ENCODE measurements at regions not wholly inside any gene's neighbourhood (a gene's known extent, or its start where the extent isn't known, plus 50 kb on each side); places are given as distances from the start of the nearest gene placed in this dataset.

GRCh38 chr4:133314991-133315390 lies 165.9 kb downstream of the PCDH10 start:
- H3K27me3 ChIP-seq (ENCODE audit: control insufficient read depth, insufficient read depth, low read length), result no peaks in the 10 kb centered on the region
- DNase-seq (ENCODE audit: low read depth, low spot score) (no peak), ATAC-seq (no peak)
- H3K36me3 ChIP-seq (ENCODE audit: control insufficient read depth, insufficient read depth, low read length), result no peaks in the 10 kb centered on the region
- ChIA-PET POLR2A (no interaction called here), CTCF (no interaction called here)
- TF ChIP-seq POLR2AphosphoS5 (IDR thresholded peaks at IDR 0.05; ENCODE audit: low read depth, low read length) (no peak), SIN3A (IDR thresholded peaks at IDR 0.05; ENCODE audit: borderline replicate concordance, insufficient read depth, low read depth, low read length) (no peak), TCF7L2 (IDR thresholded peaks at IDR 0.05; ENCODE audit: low read depth, low read length) (no peak), REST (IDR thresholded peaks at IDR 0.05; ENCODE audit: insufficient read depth in 1 of 2, low read depth in 2 of 2, low read length in 1 of 2) (no peak)
- TF ChIP-seq, protein P1, sequence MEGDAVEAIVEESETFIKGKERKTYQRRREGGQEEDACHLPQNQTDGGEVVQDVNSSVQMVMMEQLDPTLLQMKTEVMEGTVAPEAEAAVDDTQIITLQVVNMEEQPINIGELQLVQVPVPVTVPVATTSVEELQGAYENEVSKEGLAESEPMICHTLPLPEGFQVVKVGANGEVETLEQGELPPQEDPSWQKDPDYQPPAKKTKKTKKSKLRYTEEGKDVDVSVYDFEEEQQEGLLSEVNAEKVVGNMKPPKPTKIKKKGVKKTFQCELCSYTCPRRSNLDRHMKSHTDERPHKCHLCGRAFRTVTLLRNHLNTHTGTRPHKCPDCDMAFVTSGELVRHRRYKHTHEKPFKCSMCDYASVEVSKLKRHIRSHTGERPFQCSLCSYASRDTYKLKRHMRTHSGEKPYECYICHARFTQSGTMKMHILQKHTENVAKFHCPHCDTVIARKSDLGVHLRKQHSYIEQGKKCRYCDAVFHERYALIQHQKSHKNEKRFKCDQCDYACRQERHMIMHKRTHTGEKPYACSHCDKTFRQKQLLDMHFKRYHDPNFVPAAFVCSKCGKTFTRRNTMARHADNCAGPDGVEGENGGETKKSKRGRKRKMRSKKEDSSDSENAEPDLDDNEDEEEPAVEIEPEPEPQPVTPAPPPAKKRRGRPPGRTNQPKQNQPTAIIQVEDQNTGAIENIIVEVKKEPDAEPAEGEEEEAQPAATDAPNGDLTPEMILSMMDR (IDR thresholded peaks at IDR 0.05), result no peak
- H3K4me1 ChIP-seq (ENCODE audit: control insufficient read depth, insufficient read depth, low read length), result no peaks in the 10 kb centered on the region
- intact Hi-C loops (cut with micrococcal nuclease; ENCODE audit: unreplicated experiment) (no loop called here), in situ Hi-C loops (cut with HindIII; ENCODE audit: low pct_unique_long_range_greater_than_20kb, low sequenced_read_pairs) (no loop called here)
- H3K4me3 ChIP-seq (ENCODE audit: low read depth in 2 of 2, low read length in 2 of 2), result no peak overlapping the region
- no peaks in the 10 kb centered on the region for H3K9me3 ChIP-seq (ENCODE audit: control insufficient read depth, insufficient read depth, low read depth, low read length)
- BruUV-seq (replicated peaks), result no TSS peak
- H3K27ac ChIP-seq (ENCODE audit: low read length), result no peak overlapping the region

- DNase-seq (ENCODE audit: low read depth, low spot score), result no peak
- Histone ChIP-seq H3K36me3 (ENCODE audit: control insufficient read depth, insufficient read depth, low read length) (no peaks in the 10 kb centered on the region), H3K4me1 (ENCODE audit: control insufficient read depth, insufficient read depth, low read length) (no peaks in the 10 kb centered on the region), H3K9me3 (ENCODE audit: control insufficient read depth, insufficient read depth, low read depth, low read length) (no peaks in the 10 kb centered on the region), H3K27ac (ENCODE audit: low read length) (no peak overlapping the region), H3K27me3 (ENCODE audit: control insufficient read depth, insufficient read depth, low read length) (no peaks in the 10 kb centered on the region), H3K4me3 (ENCODE audit: low read depth in 2 of 2, low read length in 2 of 2) (no peak overlapping the region)
- intact Hi-C loops (cut with micrococcal nuclease; ENCODE audit: unreplicated experiment), result no loop called here
- in situ Hi-C loops (cut with HindIII; ENCODE audit: low pct_unique_long_range_greater_than_20kb, low sequenced_read_pairs), result no loop called here
- TF ChIP-seq TCF7L2 (IDR thresholded peaks at IDR 0.05; ENCODE audit: low read depth, low read length) (no peak), SIN3A (IDR thresholded peaks at IDR 0.05; ENCODE audit: borderline replicate concordance, insufficient read depth, low read depth, low read length) (no peak)
- TF ChIP-seq, protein P1 (IDR thresholded peaks at IDR 0.05), result no peak
- CTCF ChIA-PET, result no interaction called here
- no peak for ATAC-seq
- BruUV-seq (replicated peaks), result no TSS peak
- POLR2A ChIA-PET, result no interaction called here
Observed at GRCh38 chr4:133287396-133287795, 138.3 kb downstream of the PCDH10 start.

- in situ Hi-C loops (cut with HindIII; ENCODE audit: low pct_unique_long_range_greater_than_20kb, low sequenced_read_pairs) (no loop called here), intact Hi-C loops (cut with micrococcal nuclease; ENCODE audit: unreplicated experiment) (no loop called here)
- DNase-seq (ENCODE audit: low read depth, low spot score), result no peak
- H3K27ac ChIP-seq (ENCODE audit: low read length), result no peak overlapping the region
- no peaks in the 10 kb centered on the region for H3K27me3 ChIP-seq (ENCODE audit: control insufficient read depth, insufficient read depth, low read length)
- H3K36me3 ChIP-seq (ENCODE audit: control insufficient read depth, insufficient read depth, low read length), result no peaks in the 10 kb centered on the region
- H3K4me3 ChIP-seq (ENCODE audit: low read depth in 2 of 2, low read length in 2 of 2), result no peak overlapping the region
- no peak for ATAC-seq
- TF ChIP-seq TCF7L2 (IDR thresholded peaks at IDR 0.05; ENCODE audit: low read depth, low read length) (no peak), REST (IDR thresholded peaks at IDR 0.05; ENCODE audit: insufficient read depth in 1 of 2, low read depth in 2 of 2, low read length in 1 of 2) (no peak), SIN3A (IDR thresholded peaks at IDR 0.05; ENCODE audit: borderline replicate concordance, insufficient read depth, low read depth, low read length) (no peak)
- TF ChIP-seq, protein P1 (IDR thresholded peaks at IDR 0.05), result no peak
- H3K9me3 ChIP-seq (ENCODE audit: control insufficient read depth, insufficient read depth, low read depth, low read length), result no peaks in the 10 kb centered on the region
- POLR2A ChIA-PET, result no interaction called here
- CTCF ChIA-PET, result no interaction called here
- BruUV-seq (replicated peaks), result no TSS peak
- H3K4me1 ChIP-seq (ENCODE audit: control insufficient read depth, insufficient read depth, low read length), result no peaks in the 10 kb centered on the region
Observed at GRCh38 chr4:133278591-133278990, 129.5 kb downstream of the PCDH10 start.

All from Panc1 (cell line).